ENCODE measurements at regions not wholly inside any gene's neighbourhood (a gene's known extent, or its start where the extent isn't known, plus 50 kb on each side); places are given as distances from the start of the nearest gene placed in this dataset.

- Histone ChIP-seq H3K4me1 (ENCODE audit: insufficient read depth, low read length, poor library complexity, severe bottlenecking) (no peaks in the 10 kb centered on the region), H3K9ac (ENCODE audit: low read depth, low read length, poor library complexity, severe bottlenecking) (no peak overlapping the region), H3K27me3 (ENCODE audit: insufficient read depth, low read length, poor library complexity, severe bottlenecking) (no peaks in the 10 kb centered on the region), H3K9me2 (replicated peaks; ENCODE audit: low read depth, low read length) (no peaks in the 10 kb centered on the region), H3K4me2 (ENCODE audit: low read depth, low read length, poor library complexity, severe bottlenecking) (no peak overlapping the region), H3K36me3 (ENCODE audit: insufficient read depth, low read length) (no peaks in the 10 kb centered on the region), H3F3A (ENCODE audit: low read depth) (no peaks in the 10 kb centered on the region), H3K79me2 (ENCODE audit: insufficient read depth, low read length) (no peaks in the 10 kb centered on the region), H3K4me3 (ENCODE audit: low read length, poor library complexity, severe bottlenecking) (no peak overlapping the region), H2AFZ (ENCODE audit: low read length) (no peak overlapping the region), H3K9me3 (ENCODE audit: insufficient read depth, low read depth, low read length) (0 out of 2 replicates have a peak, but pooled peaks cover 3% of the 10 kb centered on the region), H4K20me1 (ENCODE audit: insufficient read depth, low read length, poor library complexity, severe bottlenecking) (no peaks in the 10 kb centered on the region)
- TF ChIP-seq CTCF (conservative IDR thresholded peaks at IDR 0.05; ENCODE audit: low read length) (no peak), EZH2phosphoT487 (IDR thresholded peaks at IDR 0.05; ENCODE audit: borderline replicate concordance) (no peak)
Measured at GRCh38 chr21:28798798-28799197, 193.9 kb downstream of the LTN1 start.

- no peaks in the 10 kb centered on the region for H3K9me2 ChIP-seq (replicated peaks; ENCODE audit: low read depth, low read length)
- no peak overlapping the region for H3K4me2 ChIP-seq (ENCODE audit: low read depth, low read length, poor library complexity, severe bottlenecking)
- H3K79me2 ChIP-seq (ENCODE audit: insufficient read depth, low read length): no peaks in the 10 kb centered on the region
- H3K9ac ChIP-seq (ENCODE audit: low read depth, low read length, poor library complexity, severe bottlenecking): no peak overlapping the region
- no peak overlapping the region for H2AFZ ChIP-seq (ENCODE audit: low read length)
- H4K20me1 ChIP-seq (ENCODE audit: insufficient read depth, low read length, poor library complexity, severe bottlenecking): no peaks in the 10 kb centered on the region
- no peaks in the 10 kb centered on the region for H3F3A ChIP-seq (ENCODE audit: low read depth)
- TF ChIP-seq EZH2phosphoT487 (IDR thresholded peaks at IDR 0.05; ENCODE audit: borderline replicate concordance): no peak
- TF ChIP-seq CTCF (conservative IDR thresholded peaks at IDR 0.05; ENCODE audit: low read length): no peak
- no peak overlapping the region for H3K4me3 ChIP-seq (ENCODE audit: low read length, poor library complexity, severe bottlenecking)
- no peaks in the 10 kb centered on the region for H3K27me3 ChIP-seq (ENCODE audit: insufficient read depth, low read length, poor library complexity, severe bottlenecking)
- H3K36me3 ChIP-seq (ENCODE audit: insufficient read depth, low read length): no peaks in the 10 kb centered on the region
- H3K4me1 ChIP-seq (ENCODE audit: insufficient read depth, low read length, poor library complexity, severe bottlenecking): no peaks in the 10 kb centered on the region
- H3K9me3 ChIP-seq (ENCODE audit: insufficient read depth, low read depth, low read length): 0 out of 2 replicates have a peak, but pooled peaks cover 3% of the 10 kb centered on the region
Measured at GRCh38 chr21:28795251-28795650, 197.4 kb downstream of the LTN1 start.

- H3K27me3 ChIP-seq (ENCODE audit: insufficient read depth, low read length, poor library complexity, severe bottlenecking): no peaks in the 10 kb centered on the region
- TF ChIP-seq CTCF (conservative IDR thresholded peaks at IDR 0.05; ENCODE audit: low read length): no peak
- no peak for TF ChIP-seq EZH2phosphoT487 (IDR thresholded peaks at IDR 0.05; ENCODE audit: borderline replicate concordance)
- no peak overlapping the region for H3K4me2 ChIP-seq (ENCODE audit: low read depth, low read length, poor library complexity, severe bottlenecking)
- H3F3A ChIP-seq (ENCODE audit: low read depth): no peaks in the 10 kb centered on the region
- H4K20me1 ChIP-seq (ENCODE audit: insufficient read depth, low read length, poor library complexity, severe bottlenecking): no peaks in the 10 kb centered on the region
- no peak overlapping the region for H2AFZ ChIP-seq (ENCODE audit: low read length)
- no peaks in the 10 kb centered on the region for H3K79me2 ChIP-seq (ENCODE audit: insufficient read depth, low read length)
- H3K4me1 ChIP-seq (ENCODE audit: insufficient read depth, low read length, poor library complexity, severe bottlenecking): no peaks in the 10 kb centered on the region
- H3K9me2 ChIP-seq (replicated peaks; ENCODE audit: low read depth, low read length): no peaks in the 10 kb centered on the region
- H3K4me3 ChIP-seq (ENCODE audit: low read length, poor library complexity, severe bottlenecking): no peak overlapping the region
- H3K9ac ChIP-seq (ENCODE audit: low read depth, low read length, poor library complexity, severe bottlenecking): no peak overlapping the region
- H3K36me3 ChIP-seq (ENCODE audit: insufficient read depth, low read length): no peaks in the 10 kb centered on the region
- 0 out of 2 replicates have a peak, but pooled peaks cover 3% of the 10 kb centered on the region for H3K9me3 ChIP-seq (ENCODE audit: insufficient read depth, low read depth, low read length)
Measured at GRCh38 chr21:28794371-28794851, 198.3 kb downstream of the LTN1 start.

Data from Loucy (cell line).